ENCODE measurements at regions not wholly inside any gene's neighbourhood (a gene's known extent, or its start where the extent isn't known, plus 50 kb on each side); places are given as distances from the start of the nearest gene placed in this dataset.
"Not testable (repeated sequence)": the region's sequence is repeated elsewhere in the genome, so short reads cannot be mapped to it uniquely, and the experiment has no call there.

GRCh38 chr9:738209-738915, 103.1 kb upstream of the DMRT1 start:
- in situ Hi-C loops (cut with HindIII; ENCODE audit: low sequenced_read_pairs) = loop anchor here (25.0 kb wide), 1 partner anchor 126 kb away; no protein-coding TSS in a partner anchor

GRCh38 chr9:739362-739761, 102.1 kb upstream of the DMRT1 start:
- in situ Hi-C loops (cut with HindIII; ENCODE audit: low sequenced_read_pairs) = loop anchor here (25.0 kb wide), 1 partner anchor 127 kb away; no protein-coding TSS in a partner anchor

GRCh38 chr9:740221-740620, 101.3 kb upstream of the DMRT1 start:
- in situ Hi-C loops (cut with HindIII; ENCODE audit: low sequenced_read_pairs) = loop anchor here (25.0 kb wide), 1 partner anchor 128 kb away; no protein-coding TSS in a partner anchor

GRCh38 chr9:742104-742503, 99.4 kb upstream of the DMRT1 start:
- in situ Hi-C loops (cut with HindIII; ENCODE audit: low sequenced_read_pairs) = loop anchor here (25.0 kb wide), 1 partner anchor 130 kb away; no protein-coding TSS in a partner anchor

- in situ Hi-C loops (cut with HindIII; ENCODE audit: low sequenced_read_pairs) = loop anchor here (25.0 kb wide), 1 partner anchor 131 kb away; no protein-coding TSS in a partner anchor
These were observed 98.4 kb upstream of the DMRT1 start for GRCh38 chr9:742914-743589.

- in situ Hi-C loops (cut with HindIII; ENCODE audit: low sequenced_read_pairs) = loop anchor here (25.0 kb wide), 1 partner anchor 132 kb away; no protein-coding TSS in a partner anchor
These were observed 97.3 kb upstream of the DMRT1 start for GRCh38 chr9:744046-744712.

GRCh38 chr9:744790-745484, 96.6 kb upstream of the DMRT1 start:
- in situ Hi-C loops (cut with HindIII; ENCODE audit: low sequenced_read_pairs) = loop anchor here (25.0 kb wide), 1 partner anchor 133 kb away; no protein-coding TSS in a partner anchor

- in situ Hi-C loops (cut with HindIII; ENCODE audit: low sequenced_read_pairs) = loop anchor here (25.0 kb wide), 1 partner anchor 134 kb away; no protein-coding TSS in a partner anchor
These were observed 95.6 kb upstream of the DMRT1 start for GRCh38 chr9:745761-746380.

GRCh38 chr9:746661-747434, 94.6 kb upstream of the DMRT1 start:
- in situ Hi-C loops (cut with HindIII; ENCODE audit: low sequenced_read_pairs) = loop anchor here (25.0 kb wide), 1 partner anchor 135 kb away; no protein-coding TSS in a partner anchor

GRCh38 chr9:747567-747966, 93.9 kb upstream of the DMRT1 start:
- in situ Hi-C loops (cut with HindIII; ENCODE audit: low sequenced_read_pairs) = loop anchor here (25.0 kb wide), 1 partner anchor 135 kb away; no protein-coding TSS in a partner anchor

GRCh38 chr9:748861-749497, 92.5 kb upstream of the DMRT1 start:
- in situ Hi-C loops (cut with HindIII; ENCODE audit: low sequenced_read_pairs) = loop anchor here (25.0 kb wide), 1 partner anchor 137 kb away; no protein-coding TSS in a partner anchor

GRCh38 chr9:749716-750115, 91.8 kb upstream of the DMRT1 start:
- in situ Hi-C loops (cut with HindIII; ENCODE audit: low sequenced_read_pairs) = loop anchor here (25.0 kb wide), 1 partner anchor 137 kb away; no protein-coding TSS in a partner anchor

GRCh38 chr9:750249-750967, 91.1 kb upstream of the DMRT1 start:
- in situ Hi-C loops (cut with HindIII; ENCODE audit: low sequenced_read_pairs) = no loop called here

GRCh38 chr9:751137-752051, 90.1 kb upstream of the DMRT1 start:
- in situ Hi-C loops (cut with HindIII; ENCODE audit: low sequenced_read_pairs) = no loop called here

- in situ Hi-C loops (cut with HindIII; ENCODE audit: low sequenced_read_pairs) = no loop called here
These were observed 89.3 kb upstream of the DMRT1 start for GRCh38 chr9:752201-752600.

GRCh38 chr9:752681-753200, 88.8 kb upstream of the DMRT1 start:
- in situ Hi-C loops (cut with HindIII; ENCODE audit: low sequenced_read_pairs) = no loop called here

- in situ Hi-C loops (cut with HindIII; ENCODE audit: low sequenced_read_pairs) = not testable (repeated sequence)
These were observed 87.8 kb upstream of the DMRT1 start for GRCh38 chr9:753734-754133.

Data from DLD1 (cell line).